ENCODE measurements at regions not wholly inside any gene's neighbourhood (a gene's known extent, or its start where the extent isn't known, plus 50 kb on each side); places are given as distances from the start of the nearest gene placed in this dataset.

DNA sequence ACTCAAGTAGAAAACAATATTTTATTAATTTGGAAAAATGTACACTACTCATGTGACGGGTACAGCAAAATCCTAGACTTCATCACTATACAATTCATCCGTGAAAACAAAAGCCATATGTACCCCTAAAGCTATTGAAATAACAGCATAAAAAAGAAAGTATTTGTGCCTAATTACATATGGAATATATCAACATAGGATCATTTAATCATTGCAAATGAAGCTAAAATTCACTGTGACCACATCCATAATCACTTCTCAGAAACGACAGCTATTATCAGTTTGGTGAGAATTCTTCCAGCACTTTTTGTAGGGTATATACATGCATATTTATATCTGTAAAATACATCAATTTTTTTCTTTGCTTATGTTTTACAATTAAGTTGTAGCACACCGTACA lies 128.0 kb downstream of the ARL4A start:
- TF ChIP-seq EZH2 (IDR thresholded peaks at IDR 0.05; ENCODE audit: insufficient read depth, poor library complexity, severe bottlenecking) = no peak
- TF ChIP-seq EZH2phosphoT487 (IDR thresholded peaks at IDR 0.05; ENCODE audit: insufficient read depth, low read depth) = no peak

Data from GM23248 (cell line).